ENCODE measurements at regions not wholly inside any gene's neighbourhood (a gene's known extent, or its start where the extent isn't known, plus 50 kb on each side); places are given as distances from the start of the nearest gene placed in this dataset.
"Not testable (repeated sequence)": the region's sequence is repeated elsewhere in the genome, so short reads cannot be mapped to it uniquely, and the experiment has no call there.

DNA sequence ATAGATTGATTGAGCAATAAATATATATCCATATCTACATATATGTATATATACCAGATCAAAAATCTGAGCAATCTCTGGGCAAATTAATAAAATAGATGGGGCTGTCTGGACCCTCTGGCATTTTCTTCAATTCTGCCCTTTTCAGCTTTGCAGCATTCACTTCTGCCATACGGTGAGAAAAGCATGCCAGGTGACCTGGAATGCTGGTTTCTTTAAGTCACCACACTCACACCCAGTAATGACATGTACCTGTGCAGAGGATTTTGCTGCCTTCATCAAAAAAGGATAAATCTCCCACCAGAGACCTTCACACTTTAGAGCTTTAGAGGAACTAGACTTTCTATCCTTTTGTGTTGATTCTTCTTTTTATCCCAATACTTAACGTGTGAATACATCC is 223.2 kb upstream of the NFIA start:
- no peak for ATAC-seq
- Mint-ChIP-seq H3K36me3 (ENCODE audit: low read depth) (no peaks in the 10 kb centered on the region), H3K4me1 (peaks cover 4% of the 10 kb centered on the region), H3K27me3 (peaks cover 56% of the 10 kb centered on the region), H3K27ac (no peak overlapping the region), H3K4me3 (no peak overlapping the region)
- H3K9me3 ChIP-seq (ENCODE audit: control insufficient read depth, low read length, poor library complexity, severe bottlenecking): no peaks in the 10 kb centered on the region
- no peak for DNase-seq

DNA sequence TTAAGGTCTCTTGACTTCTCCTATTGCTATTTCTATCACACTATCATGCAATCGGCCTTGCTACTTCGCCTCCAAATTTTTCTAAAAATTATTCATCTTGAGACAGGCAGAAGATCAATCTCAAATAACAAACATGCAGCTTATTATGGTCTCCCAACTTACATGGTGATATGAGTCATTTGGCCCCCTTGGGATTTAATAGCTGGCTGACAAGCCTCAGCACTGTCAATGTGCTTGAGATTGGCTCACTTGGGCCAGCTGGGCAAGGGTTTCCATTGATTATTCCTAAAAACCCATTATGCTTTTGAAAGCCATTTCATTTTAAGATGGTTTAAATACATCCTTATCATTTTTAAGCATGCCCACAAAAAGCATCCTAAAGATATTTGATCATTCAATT is 224.5 kb upstream of the NFIA start:
- peaks cover 47% of the 10 kb centered on the region for H3K27me3 Mint-ChIP-seq
- no peaks in the 10 kb centered on the region for H3K9me3 ChIP-seq (ENCODE audit: control insufficient read depth, low read length, poor library complexity, severe bottlenecking)
- no peaks in the 10 kb centered on the region for H3K36me3 Mint-ChIP-seq (ENCODE audit: low read depth)
- ATAC-seq: no peak
- DNase-seq: no peak
- H3K27ac Mint-ChIP-seq: no peak overlapping the region
- H3K4me1 Mint-ChIP-seq: peaks cover 4% of the 10 kb centered on the region
- no peak overlapping the region for H3K4me3 Mint-ChIP-seq

DNA sequence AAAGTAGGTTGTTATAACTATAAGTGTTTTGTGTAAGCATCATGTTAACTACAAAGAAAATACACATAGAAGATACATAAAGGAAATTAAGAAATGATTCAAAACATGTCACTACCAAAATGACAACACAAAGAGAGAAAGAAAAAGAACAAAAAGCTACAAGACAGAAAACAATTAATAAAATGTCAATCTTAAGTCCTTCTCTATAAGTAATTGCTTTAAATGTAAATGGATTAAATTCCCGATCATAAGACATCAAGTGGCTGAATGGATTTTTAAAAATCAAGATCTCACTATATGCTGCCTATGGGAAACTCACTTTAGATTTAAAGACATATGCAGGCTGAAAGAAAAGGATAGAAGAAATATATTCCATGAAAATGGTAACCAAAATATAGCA is 232.3 kb upstream of the NFIA start:
- DNase-seq (no peak), ATAC-seq (no peak)
- H3K27me3 Mint-ChIP-seq: peaks cover 34% of the 10 kb centered on the region
- peaks cover 3% of the 10 kb centered on the region for H3K4me1 Mint-ChIP-seq
- no peak overlapping the region for H3K27ac Mint-ChIP-seq
- peaks cover 2% of the 10 kb centered on the region for H3K36me3 Mint-ChIP-seq (ENCODE audit: low read depth)
- no peaks in the 10 kb centered on the region for H3K9me3 ChIP-seq (ENCODE audit: control insufficient read depth, low read length, poor library complexity, severe bottlenecking)
- no peak overlapping the region for H3K4me3 Mint-ChIP-seq

GRCh38 chr1:60849401-60849800 is 233.0 kb upstream of the NFIA start:
- peaks cover 30% of the 10 kb centered on the region for H3K27me3 Mint-ChIP-seq
- ATAC-seq (no peak), DNase-seq (no peak)
- no peaks in the 10 kb centered on the region for H3K9me3 ChIP-seq (ENCODE audit: control insufficient read depth, low read length, poor library complexity, severe bottlenecking)
- H3K36me3 Mint-ChIP-seq (ENCODE audit: low read depth): peaks cover 2% of the 10 kb centered on the region
- H3K4me3 Mint-ChIP-seq: no peak overlapping the region
- peaks cover 3% of the 10 kb centered on the region for H3K4me1 Mint-ChIP-seq
- no peak overlapping the region for H3K27ac Mint-ChIP-seq

DNA sequence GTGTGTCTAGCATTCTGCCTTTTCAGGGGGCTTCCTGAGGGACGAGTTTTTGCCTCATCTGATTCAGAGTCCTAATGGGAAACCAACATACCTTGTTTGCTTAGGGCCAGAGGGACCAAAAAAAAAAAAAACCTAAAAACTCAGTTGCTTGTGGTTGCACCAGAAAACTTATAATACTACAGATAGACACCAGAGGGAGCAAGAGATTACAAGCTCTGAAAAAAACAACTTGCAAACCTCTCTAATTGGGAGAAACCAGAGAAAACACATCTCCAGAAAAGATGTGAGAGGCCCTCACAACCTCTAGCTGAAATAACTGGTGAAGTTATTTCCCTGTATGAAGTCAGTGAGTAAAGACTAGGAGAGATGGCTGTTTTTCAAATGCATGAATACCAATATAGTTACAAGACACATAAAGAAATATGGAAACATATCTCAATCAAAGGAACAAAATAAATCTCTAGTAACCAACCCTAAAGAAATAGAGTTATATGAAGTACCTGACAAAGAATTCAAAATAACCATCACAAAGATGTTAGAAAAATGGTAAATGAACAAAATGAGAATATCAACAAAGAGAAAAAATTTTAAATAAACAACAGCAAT is 233.7 kb upstream of the NFIA start:
- DNase-seq: no peak
- H3K4me3 Mint-ChIP-seq: no peak overlapping the region
- ATAC-seq: no peak
- H3K4me1 Mint-ChIP-seq: peaks cover 3% of the 10 kb centered on the region
- H3K36me3 Mint-ChIP-seq (ENCODE audit: low read depth): peaks cover 2% of the 10 kb centered on the region
- no peaks in the 10 kb centered on the region for H3K9me3 ChIP-seq (ENCODE audit: control insufficient read depth, low read length, poor library complexity, severe bottlenecking)
- H3K27ac Mint-ChIP-seq: no peak overlapping the region
- peaks cover 30% of the 10 kb centered on the region for H3K27me3 Mint-ChIP-seq

DNA sequence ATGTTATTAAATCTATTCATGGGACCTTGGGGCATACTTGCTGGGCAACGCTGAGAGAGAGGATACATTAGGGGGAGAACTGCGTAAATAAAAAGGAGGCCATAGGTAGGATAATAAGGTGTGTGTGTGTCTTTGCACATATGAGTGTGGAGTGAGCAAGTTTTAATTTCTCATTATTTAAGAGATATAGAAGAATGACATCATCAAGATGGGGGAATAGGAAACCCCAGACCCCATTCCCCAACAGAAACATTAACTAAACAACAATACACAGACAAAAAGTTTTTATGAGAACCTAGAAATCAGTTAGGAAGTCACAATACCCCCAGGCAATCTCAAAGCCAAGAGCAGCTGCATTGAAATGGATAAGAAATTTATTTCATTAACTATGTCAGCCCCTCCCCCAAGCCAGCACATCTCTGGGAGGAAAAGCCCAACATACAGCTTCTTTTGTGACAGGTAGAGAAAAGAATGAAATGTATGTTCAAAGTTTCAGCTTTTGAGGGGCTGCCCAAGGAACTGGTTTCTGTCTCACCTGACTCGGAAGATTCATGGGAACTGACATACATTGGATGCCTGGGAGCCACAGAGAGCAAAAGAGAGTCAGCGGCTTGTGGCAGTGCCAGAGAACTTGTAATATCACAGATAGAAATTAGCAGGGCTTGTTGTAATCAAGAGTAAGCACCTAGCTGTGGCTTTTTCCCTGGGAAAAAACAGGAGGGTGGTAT is 234.3 kb upstream of the NFIA start:
- H3K27me3 Mint-ChIP-seq: peaks cover 30% of the 10 kb centered on the region
- no peak overlapping the region for H3K27ac Mint-ChIP-seq
- no peak for ATAC-seq
- H3K4me1 Mint-ChIP-seq: peaks cover 3% of the 10 kb centered on the region
- DNase-seq: no peak
- peaks cover 2% of the 10 kb centered on the region for H3K36me3 Mint-ChIP-seq (ENCODE audit: low read depth)
- no peaks in the 10 kb centered on the region for H3K9me3 ChIP-seq (ENCODE audit: control insufficient read depth, low read length, poor library complexity, severe bottlenecking)
- H3K4me3 Mint-ChIP-seq: no peak overlapping the region

- H3K4me1 Mint-ChIP-seq: peaks cover 3% of the 10 kb centered on the region
- peaks cover 2% of the 10 kb centered on the region for H3K36me3 Mint-ChIP-seq (ENCODE audit: low read depth)
- no peak overlapping the region for H3K4me3 Mint-ChIP-seq
- DNase-seq (no peak), ATAC-seq (no peak)
- peaks cover 30% of the 10 kb centered on the region for H3K27me3 Mint-ChIP-seq
- no peak overlapping the region for H3K27ac Mint-ChIP-seq
- no peaks in the 10 kb centered on the region for H3K9me3 ChIP-seq (ENCODE audit: control insufficient read depth, low read length, poor library complexity, severe bottlenecking)
Observed at GRCh38 chr1:60847391-60847790, 235.0 kb upstream of the NFIA start.

DNA sequence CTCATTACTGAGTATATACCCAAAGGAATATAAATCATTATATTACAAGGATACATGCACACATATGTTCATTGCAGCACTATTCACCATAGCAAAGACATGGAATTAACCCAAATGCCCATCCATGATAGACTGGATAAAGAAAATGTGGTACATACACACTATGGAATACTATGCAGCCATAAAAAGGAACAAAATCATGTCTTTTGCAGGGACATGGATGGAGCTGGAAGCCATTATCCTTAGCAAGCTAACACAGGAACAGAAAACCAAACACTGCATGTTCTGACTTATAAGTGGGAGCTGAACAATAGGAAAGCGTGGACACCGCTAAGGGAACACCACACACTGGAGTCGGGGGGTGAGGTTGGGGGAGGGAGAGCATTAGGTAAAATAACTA is 236.7 kb upstream of the NFIA start:
- DNase-seq, ATAC-seq, H3K4me3 Mint-ChIP-seq: not testable (repeated sequence)

DNA sequence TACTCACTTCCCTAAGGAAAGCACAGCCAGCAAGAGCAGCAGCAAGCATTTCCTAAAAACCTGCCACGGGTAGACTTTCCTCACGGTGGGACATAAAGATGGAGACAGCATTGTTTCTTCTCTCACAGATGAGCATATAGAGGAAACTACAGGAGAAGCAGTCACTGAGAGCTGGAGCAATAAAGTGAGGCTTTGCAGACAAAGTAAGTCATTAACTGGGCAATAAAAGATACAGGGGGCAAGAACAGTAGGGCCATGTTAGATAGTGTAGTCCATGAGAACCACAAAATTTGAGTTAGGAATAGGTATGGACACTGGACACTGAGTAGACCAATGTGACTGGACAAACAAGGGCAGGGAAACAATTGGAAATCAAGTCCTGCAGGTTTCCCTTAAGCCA is 240.1 kb upstream of the NFIA start:
- H3K27me3 Mint-ChIP-seq: peaks cover 20% of the 10 kb centered on the region
- H3K36me3 Mint-ChIP-seq (ENCODE audit: low read depth): no peaks in the 10 kb centered on the region
- H3K4me1 Mint-ChIP-seq: no peaks in the 10 kb centered on the region
- H3K4me3 Mint-ChIP-seq: no peak overlapping the region
- no peak overlapping the region for H3K27ac Mint-ChIP-seq
- H3K9me3 ChIP-seq (ENCODE audit: control insufficient read depth, low read length, poor library complexity, severe bottlenecking): no peaks in the 10 kb centered on the region
- ATAC-seq: no peak
- DNase-seq: no peak

More for the DNA sequence above, 236.7 kb upstream of the NFIA start:
- H3K27ac Mint-ChIP-seq; H3K9me3 ChIP-seq (ENCODE audit: control insufficient read depth, low read length, poor library complexity, severe bottlenecking); H3K4me1 Mint-ChIP-seq; H3K36me3 Mint-ChIP-seq (ENCODE audit: low read depth): not testable (repeated sequence)
- peaks cover 27% of the 10 kb centered on the region for H3K27me3 Mint-ChIP-seq

DNA sequence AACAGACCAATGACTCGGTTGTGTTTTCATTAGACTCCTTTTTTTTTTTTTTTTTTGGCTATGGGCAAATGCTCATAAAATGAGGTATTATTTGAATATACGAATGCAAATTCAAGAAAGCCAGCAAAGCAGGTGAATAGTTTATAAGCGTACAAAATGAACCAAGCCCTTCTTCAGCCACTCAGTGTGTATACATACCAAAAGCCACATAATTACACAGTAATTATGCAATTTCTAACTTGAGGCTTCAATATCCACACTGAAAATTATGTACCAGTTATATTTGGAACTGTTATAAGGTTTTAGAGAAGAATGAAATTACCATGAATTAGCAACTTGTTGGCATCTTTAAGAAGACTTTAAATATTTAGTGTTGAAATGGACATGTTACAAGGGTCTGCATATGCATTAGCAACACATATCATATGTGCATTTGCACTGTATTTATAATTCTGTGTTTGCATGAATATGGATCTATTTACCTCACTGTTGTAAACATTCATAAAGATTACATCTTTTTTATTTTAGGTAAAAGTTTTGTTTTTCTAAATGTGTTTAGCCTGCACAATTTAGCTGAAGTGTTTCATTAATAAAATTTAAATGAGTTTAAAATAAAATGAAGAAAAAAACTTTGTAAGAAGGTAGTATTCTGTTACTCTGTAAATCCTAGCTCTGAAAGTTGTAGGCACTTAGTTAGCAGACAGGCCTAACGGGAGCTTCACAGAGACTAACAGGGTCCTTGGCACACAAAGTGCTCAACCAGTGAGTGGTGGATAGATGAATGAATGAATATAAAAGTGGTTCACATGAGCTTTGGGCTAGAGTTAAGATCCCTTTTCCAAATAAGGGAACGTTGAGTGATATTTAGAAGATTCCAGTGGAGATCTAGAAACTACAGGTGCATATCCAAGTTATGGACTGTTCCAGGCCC is 241.0 kb upstream of the NFIA start:
- Mint-ChIP-seq H3K4me1 (no peaks in the 10 kb centered on the region), H3K4me3 (no peak overlapping the region), H3K36me3 (ENCODE audit: low read depth) (no peaks in the 10 kb centered on the region), H3K27ac (no peak overlapping the region), H3K27me3 (peaks cover 27% of the 10 kb centered on the region)
- DNase-seq (no peak), ATAC-seq (no peak)
- H3K9me3 ChIP-seq (ENCODE audit: control insufficient read depth, low read length, poor library complexity, severe bottlenecking): no peaks in the 10 kb centered on the region

- not testable (repeated sequence) for H3K36me3 Mint-ChIP-seq (ENCODE audit: low read depth); H3K4me1 Mint-ChIP-seq; ATAC-seq; H3K9me3 ChIP-seq (ENCODE audit: control insufficient read depth, low read length, poor library complexity, severe bottlenecking); H3K4me3 Mint-ChIP-seq; DNase-seq; H3K27ac Mint-ChIP-seq
- peaks cover 36% of the 10 kb centered on the region for H3K27me3 Mint-ChIP-seq
Observed at GRCh38 chr1:60840476-60840875, 241.9 kb upstream of the NFIA start.

- no peaks in the 10 kb centered on the region for H3K4me1 Mint-ChIP-seq
- no peaks in the 10 kb centered on the region for H3K36me3 Mint-ChIP-seq (ENCODE audit: low read depth)
- no peak overlapping the region for H3K27ac Mint-ChIP-seq
- ATAC-seq: no peak
- no peaks in the 10 kb centered on the region for H3K9me3 ChIP-seq (ENCODE audit: control insufficient read depth, low read length, poor library complexity, severe bottlenecking)
- H3K27me3 Mint-ChIP-seq: peaks cover 61% of the 10 kb centered on the region
- no peak overlapping the region for H3K4me3 Mint-ChIP-seq
- no peak for DNase-seq
Observed at GRCh38 chr1:60835649-60836048, 246.7 kb upstream of the NFIA start.

GRCh38 chr1:60833173-60833572 is 249.2 kb upstream of the NFIA start:
- no peaks in the 10 kb centered on the region for H3K9me3 ChIP-seq (ENCODE audit: control insufficient read depth, low read length, poor library complexity, severe bottlenecking)
- Mint-ChIP-seq H3K4me1 (no peaks in the 10 kb centered on the region), H3K27me3 (peaks cover 57% of the 10 kb centered on the region), H3K36me3 (ENCODE audit: low read depth) (no peaks in the 10 kb centered on the region), H3K27ac (no peak overlapping the region), H3K4me3 (no peak overlapping the region)
- ATAC-seq: no peak
- no peak for DNase-seq

All from T-helper 17 cell (primary cell).